Activated CD4-positive, alpha-beta T cell treated with anti-CD3 and anti-CD28 coated beads, Interleukin-2, amount 10 ng/mL, durations not matched to agents 24 days and 14 days (primary cell): ENCODE measurements at regions not wholly inside any gene's neighbourhood (a gene's known extent, or its start where the extent isn't known, plus 50 kb on each side); places are given as distances from the start of the nearest gene placed in this dataset.
"Not testable (repeated sequence)": the region's sequence is repeated elsewhere in the genome, so short reads cannot be mapped to it uniquely, and the experiment has no call there.

Source experiments
- DNase-seq: peaks from one replicate; pipeline ENCODE4 v3.0.0; 2022
- H3K27ac Mint-ChIP-seq: one replicate; pipeline ENCODE4 v1.8.0; 2022; ENCODE audit warnings: mild to moderate bottlenecking, mixed read lengths
- H3K27me3 Mint-ChIP-seq: one replicate; pipeline ENCODE4 v1.8.0; 2022; ENCODE audit warnings: mixed read lengths
- H3K36me3 Mint-ChIP-seq: one replicate; pipeline ENCODE4 v1.8.0; 2022; ENCODE audit warnings: low read depth, mild to moderate bottlenecking, mixed read lengths
- H3K4me1 Mint-ChIP-seq: one replicate; pipeline ENCODE4 v1.8.0; 2021; ENCODE audit warnings: mixed read lengths
- H3K4me3 Mint-ChIP-seq: one replicate; pipeline ENCODE4 v1.8.0; 2022; ENCODE audit warnings: mild to moderate bottlenecking, moderate library complexity, mixed read lengths
- H3K9me3 Mint-ChIP-seq: one replicate; pipeline ENCODE4 v1.8.0; 2021; ENCODE audit warnings: mixed read lengths
- intact Hi-C: fragments of 100-400 bp; cut with micrococcal nuclease; formaldehyde crosslinking; loops from one replicate; pipeline ENCODE4 v1.15.1; 2023

DNA sequence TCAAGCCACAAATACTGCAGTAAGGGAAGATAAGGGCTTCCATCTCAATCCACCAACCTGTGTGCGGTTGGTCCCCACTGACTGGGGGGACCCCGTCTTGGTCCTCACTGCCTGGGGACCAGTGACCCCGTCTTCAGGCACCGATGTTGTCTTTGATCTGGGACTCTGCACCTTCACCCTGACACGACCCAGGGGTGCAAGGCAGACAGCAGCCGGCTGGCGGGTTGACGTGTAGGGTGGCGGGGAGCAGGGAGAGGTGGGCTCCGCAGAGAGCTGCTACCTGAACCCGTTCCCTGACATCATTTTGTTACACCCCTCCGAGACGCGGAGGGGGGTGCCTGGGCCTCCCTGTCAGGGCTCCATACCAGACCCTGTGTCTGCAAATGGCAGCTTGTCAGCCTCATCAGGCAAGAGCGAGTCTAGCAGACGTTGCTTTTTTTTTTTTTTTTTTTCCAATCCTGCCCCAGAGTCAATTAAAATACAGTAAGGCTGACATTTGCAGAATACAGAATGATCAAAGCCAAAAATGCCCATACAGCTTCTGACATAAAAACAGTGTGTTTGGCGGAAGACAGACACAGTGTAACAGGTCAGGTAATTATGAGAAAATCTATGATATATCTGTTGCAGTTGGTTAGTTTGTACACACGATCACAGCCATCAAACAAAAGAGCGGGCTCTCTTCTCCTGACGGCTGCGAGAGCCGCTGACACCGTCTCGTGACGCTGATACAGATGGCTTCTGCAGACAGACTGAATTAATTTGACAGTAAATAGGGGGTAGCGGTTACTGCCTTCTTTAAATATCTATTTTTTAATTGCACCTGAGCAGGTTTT is 118.6 kb downstream of the CRLF2 start:
- peaks cover 8% of the 10 kb centered on the region for H3K4me1 Mint-ChIP-seq
- no peaks in the 10 kb centered on the region for H3K27me3 Mint-ChIP-seq
- H3K4me3 Mint-ChIP-seq: peak overlapping the region; percentile 76
- peak; percentile 64 for DNase-seq
- H3K9me3 Mint-ChIP-seq: peaks cover 6% of the 10 kb centered on the region
- intact Hi-C loops: no loop called here
- H3K36me3 Mint-ChIP-seq: peaks cover 2% of the 10 kb centered on the region
- peak overlapping the region; percentile 84 for H3K27ac Mint-ChIP-seq

DNA sequence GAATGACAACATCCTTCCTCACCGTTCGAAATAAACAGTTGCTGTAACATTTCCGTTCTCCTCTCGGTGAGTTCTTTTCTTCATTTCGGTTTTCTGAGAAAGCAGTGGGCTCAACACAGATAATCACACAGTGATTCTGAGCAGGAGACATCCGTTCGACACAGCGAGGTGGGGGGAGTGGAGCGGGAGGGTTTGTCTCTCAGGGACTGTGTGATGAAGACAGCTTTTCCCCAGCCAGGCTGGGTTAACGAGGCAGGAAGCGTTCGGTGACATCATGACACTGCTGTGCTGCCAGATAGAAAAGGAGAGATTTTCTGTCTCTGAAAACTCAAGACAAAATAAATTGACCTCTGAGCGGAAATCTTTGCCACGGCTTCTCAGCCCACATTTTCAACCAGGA is 119.3 kb downstream of the CRLF2 start:
- Mint-ChIP-seq H3K27me3 (no peaks in the 10 kb centered on the region), H3K27ac (peak overlapping the region; percentile 84), H3K36me3 (peaks cover 2% of the 10 kb centered on the region), H3K4me3 (peak overlapping the region; percentile 76), H3K4me1 (peaks cover 8% of the 10 kb centered on the region), H3K9me3 (peaks cover 6% of the 10 kb centered on the region)
- peak; percentile 89 for DNase-seq
- intact Hi-C loops: no loop called here

- no peak for DNase-seq
- H3K9me3 Mint-ChIP-seq: peaks cover 32% of the 10 kb centered on the region
- intact Hi-C loops: no loop called here
- no peaks in the 10 kb centered on the region for H3K27me3 Mint-ChIP-seq
- H3K27ac Mint-ChIP-seq: no peak overlapping the region
- no peaks in the 10 kb centered on the region for H3K4me1 Mint-ChIP-seq
- H3K36me3 Mint-ChIP-seq: no peaks in the 10 kb centered on the region
- H3K4me3 Mint-ChIP-seq: no peak overlapping the region
Observed at GRCh38 chrX:1086444-1087409, 125.7 kb downstream of the CRLF2 start.

DNA sequence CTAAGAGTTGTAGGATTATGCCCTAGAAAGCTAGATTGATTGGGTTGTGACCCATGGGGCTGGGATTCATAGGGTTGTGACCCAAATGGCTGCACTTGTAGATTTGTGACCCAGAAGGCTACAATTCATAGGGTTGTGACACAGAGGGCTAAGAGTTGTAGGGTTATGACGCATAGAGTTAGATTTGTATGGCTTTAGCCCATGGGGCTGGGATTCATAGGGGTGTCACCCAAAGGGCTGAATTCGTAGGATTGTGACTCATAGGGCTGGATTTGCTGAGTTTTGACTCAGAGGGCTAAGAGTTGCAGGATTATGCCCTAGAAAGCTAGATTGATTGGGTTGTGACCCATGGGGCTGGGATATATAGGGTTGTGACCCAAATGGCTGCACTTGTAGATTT is 126.6 kb downstream of the CRLF2 start:
- H3K4me3 Mint-ChIP-seq, H3K36me3 Mint-ChIP-seq, intact Hi-C loops, H3K4me1 Mint-ChIP-seq, H3K27ac Mint-ChIP-seq, H3K27me3 Mint-ChIP-seq, DNase-seq: not testable (repeated sequence)
- H3K9me3 Mint-ChIP-seq: peaks cover 34% of the 10 kb centered on the region

GRCh38 chrX:1084689-1085088 is 127.8 kb downstream of the CRLF2 start:
- H3K4me3 Mint-ChIP-seq: no peak overlapping the region
- no peaks in the 10 kb centered on the region for H3K36me3 Mint-ChIP-seq
- H3K4me1 Mint-ChIP-seq: no peaks in the 10 kb centered on the region
- no peak for DNase-seq
- H3K9me3 Mint-ChIP-seq: peaks cover 34% of the 10 kb centered on the region
- intact Hi-C loops: no loop called here
- no peaks in the 10 kb centered on the region for H3K27me3 Mint-ChIP-seq
- no peak overlapping the region for H3K27ac Mint-ChIP-seq

DNA sequence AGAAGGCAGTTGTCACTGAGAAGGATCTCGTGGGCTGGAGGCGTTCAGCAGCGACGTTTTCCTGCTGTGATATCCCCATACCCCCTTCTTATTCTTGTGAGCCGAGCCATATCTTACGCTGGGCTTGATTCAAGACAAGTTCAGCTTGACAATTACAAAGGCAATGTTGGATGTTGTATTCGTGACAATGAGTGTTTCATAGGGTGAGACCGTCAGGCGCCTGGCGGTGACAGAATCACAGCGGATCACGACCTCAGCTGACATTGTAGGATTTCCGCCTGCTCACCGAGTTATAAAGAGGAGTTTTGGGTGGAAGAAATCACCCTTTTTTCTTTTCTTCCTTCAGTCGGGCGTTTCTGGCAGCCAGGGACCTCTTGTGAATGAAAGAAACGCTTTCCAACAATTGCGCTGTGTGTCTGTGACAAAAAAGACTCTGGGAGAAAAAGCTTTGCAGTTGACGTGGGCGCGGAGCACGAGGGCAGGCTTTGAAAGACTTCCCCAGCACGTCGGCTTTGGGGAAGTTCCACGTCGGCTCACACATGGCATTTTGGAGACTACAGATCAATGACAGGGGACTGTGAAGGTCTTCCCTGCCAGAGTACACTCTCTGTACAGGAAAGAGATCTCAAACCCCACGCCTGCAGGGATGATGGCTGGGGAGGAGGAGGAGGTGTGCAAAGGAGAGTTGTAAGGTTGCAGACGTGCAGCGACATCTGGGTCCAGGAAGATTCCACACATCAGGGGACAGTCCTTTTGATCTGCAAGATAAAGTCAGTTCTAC is 135.4 kb downstream of the CRLF2 start:
- H3K27ac Mint-ChIP-seq: no peak overlapping the region
- intact Hi-C loops: loop anchor here (10.0 kb wide), 1 partner anchor 162 kb away; no protein-coding TSS in a partner anchor
- H3K4me3 Mint-ChIP-seq: peak overlapping the region; percentile 48
- peaks cover 6% of the 10 kb centered on the region for H3K4me1 Mint-ChIP-seq
- DNase-seq: no peak
- peaks cover 4% of the 10 kb centered on the region for H3K27me3 Mint-ChIP-seq
- H3K36me3 Mint-ChIP-seq: no peaks in the 10 kb centered on the region
- H3K9me3 Mint-ChIP-seq: peaks cover 24% of the 10 kb centered on the region

DNA sequence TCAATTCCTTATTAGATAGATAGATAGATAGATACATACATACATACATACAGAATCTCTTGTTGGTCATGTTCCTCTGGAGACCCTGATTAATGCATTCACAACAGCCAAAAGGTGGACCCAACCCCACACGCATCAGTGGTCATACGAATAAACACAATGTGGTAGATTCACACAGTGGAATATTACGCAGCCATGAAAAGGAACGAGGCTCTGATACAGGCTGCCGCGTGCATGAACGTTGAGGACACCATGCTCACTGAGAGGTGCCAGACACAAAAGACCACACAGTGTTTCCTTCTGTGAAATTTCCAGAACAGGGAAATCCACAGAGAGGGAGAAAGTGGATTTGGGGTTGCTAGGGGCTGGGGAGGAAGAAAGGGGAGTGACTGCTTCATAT is 136.7 kb downstream of the CRLF2 start:
- intact Hi-C loops: loop anchor here (10.0 kb wide), 1 partner anchor 161 kb away; no protein-coding TSS in a partner anchor
- peaks cover 18% of the 10 kb centered on the region for H3K9me3 Mint-ChIP-seq
- H3K4me1 Mint-ChIP-seq: peaks cover 6% of the 10 kb centered on the region
- no peaks in the 10 kb centered on the region for H3K36me3 Mint-ChIP-seq
- H3K27ac Mint-ChIP-seq: no peak overlapping the region
- H3K4me3 Mint-ChIP-seq: no peak overlapping the region
- no peak for DNase-seq
- H3K27me3 Mint-ChIP-seq: peaks cover 4% of the 10 kb centered on the region

- H3K27ac Mint-ChIP-seq: no peak overlapping the region
- intact Hi-C loops: loop anchor here (10.0 kb wide), 1 partner anchor 160 kb away; no protein-coding TSS in a partner anchor
Observed at GRCh38 chrX:1075156-1075555, 137.3 kb downstream of the CRLF2 start.

GRCh38 chrX:1074755-1075154 is 137.7 kb downstream of the CRLF2 start:
- Mint-ChIP-seq H3K27me3 (peaks cover 4% of the 10 kb centered on the region), H3K36me3 (no peaks in the 10 kb centered on the region), H3K4me1 (peaks cover 6% of the 10 kb centered on the region), H3K4me3 (no peak overlapping the region), H3K27ac (no peak overlapping the region), H3K9me3 (peaks cover 18% of the 10 kb centered on the region)
- DNase-seq: no peak
- intact Hi-C loops: loop anchor here (5.0 to 10.0 kb wide), 4 partner anchors 62 to 507 kb away; no protein-coding TSS in a partner anchor

More at GRCh38 chrX:1075156-1075555, 137.3 kb downstream of the CRLF2 start:
- DNase-seq: no peak
- H3K9me3 Mint-ChIP-seq: peaks cover 18% of the 10 kb centered on the region
- H3K27me3 Mint-ChIP-seq: peaks cover 4% of the 10 kb centered on the region
- H3K4me3 Mint-ChIP-seq: no peak overlapping the region
- peaks cover 6% of the 10 kb centered on the region for H3K4me1 Mint-ChIP-seq
- H3K36me3 Mint-ChIP-seq: no peaks in the 10 kb centered on the region

DNA sequence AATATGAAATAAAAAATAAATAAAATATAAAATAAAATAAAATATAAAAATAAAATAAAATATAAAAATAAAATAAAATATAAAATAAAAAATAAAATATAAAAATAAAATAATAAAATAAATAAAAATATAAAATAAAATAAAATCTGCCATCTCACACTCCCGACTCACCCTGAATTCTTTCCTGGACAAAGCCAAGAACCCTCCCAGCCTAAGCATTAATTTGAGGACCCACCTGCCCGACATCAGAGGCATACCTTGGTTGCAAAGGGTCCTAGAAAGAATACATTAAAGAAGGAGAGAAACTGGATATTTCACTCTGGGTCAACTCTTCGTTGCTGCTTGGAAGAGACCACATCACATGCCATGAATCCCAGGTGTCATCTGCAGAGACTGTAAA is 138.3 kb downstream of the CRLF2 start:
- DNase-seq: no peak
- intact Hi-C loops: loop anchor here (5.0 to 10.0 kb wide), 4 partner anchors 62 to 507 kb away; no protein-coding TSS in a partner anchor

DNA sequence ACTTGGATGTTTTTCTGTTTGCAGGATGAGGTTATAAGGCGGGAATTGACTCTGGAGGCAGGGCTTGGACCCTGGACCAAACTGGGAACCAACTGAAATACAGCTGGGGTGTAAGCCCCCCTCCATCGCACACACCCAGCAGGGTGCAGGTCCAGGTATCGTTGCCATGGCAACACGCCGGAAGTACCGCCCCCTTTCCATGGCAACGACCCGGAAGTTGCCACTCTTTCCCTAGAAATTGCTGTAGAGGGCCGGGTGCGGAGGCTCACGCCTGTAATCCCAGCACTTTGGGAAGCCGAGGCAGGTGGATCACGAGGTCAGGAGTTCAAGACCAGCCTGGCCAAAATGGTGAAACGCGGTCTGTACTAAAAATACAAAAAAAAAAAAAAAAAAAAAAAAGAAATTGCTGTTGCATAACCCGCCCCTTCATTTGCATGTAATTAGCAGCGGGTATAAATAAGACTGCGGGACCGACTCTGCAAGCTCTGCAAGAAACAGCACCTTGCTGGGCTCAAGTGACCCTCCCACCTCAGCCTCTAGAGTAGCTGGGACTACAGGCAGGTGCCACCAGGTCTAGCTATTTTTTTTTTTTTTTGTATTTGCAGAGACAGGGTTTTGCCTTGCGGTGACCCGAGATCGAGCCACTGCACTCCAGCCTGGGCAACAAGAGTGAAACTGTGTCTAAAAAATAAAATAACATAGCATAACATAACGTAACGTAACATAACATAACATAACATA is 139.6 kb downstream of the CRLF2 start:
- H3K27ac Mint-ChIP-seq: no peak overlapping the region
- intact Hi-C loops: loop anchor here (5.0 to 10.0 kb wide), 4 partner anchors 61 to 506 kb away; no protein-coding TSS in a partner anchor

More for the DNA sequence above, 138.3 kb downstream of the CRLF2 start:
- H3K36me3 Mint-ChIP-seq: no peaks in the 10 kb centered on the region
- H3K4me3 Mint-ChIP-seq: no peak overlapping the region
- peaks cover 6% of the 10 kb centered on the region for H3K4me1 Mint-ChIP-seq
- H3K27ac Mint-ChIP-seq: peak overlapping the region; percentile 60
- H3K27me3 Mint-ChIP-seq: peaks cover 4% of the 10 kb centered on the region
- peaks cover 18% of the 10 kb centered on the region for H3K9me3 Mint-ChIP-seq

DNA sequence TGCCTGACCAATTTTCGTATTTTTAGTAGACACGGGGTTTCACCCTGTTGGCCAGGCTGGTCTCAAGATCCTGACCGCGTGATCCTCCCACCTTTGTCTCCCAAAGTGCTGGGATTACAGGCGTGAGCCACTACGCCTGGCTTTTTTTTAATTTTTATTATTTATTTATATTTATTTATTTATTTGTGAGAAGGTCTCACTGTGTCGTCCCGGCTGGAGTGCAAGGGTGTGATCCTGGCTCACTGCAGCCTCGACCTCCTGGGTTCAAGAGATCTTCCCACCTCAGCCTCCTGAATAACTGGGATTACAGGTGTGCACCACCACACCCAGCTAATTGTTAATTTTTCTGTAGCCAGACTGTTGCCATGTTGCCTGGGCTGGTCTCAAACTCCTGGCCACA is 141.1 kb downstream of the CRLF2 start:
- DNase-seq: no peak
- no peak overlapping the region for H3K27ac Mint-ChIP-seq
- peaks cover 18% of the 10 kb centered on the region for H3K9me3 Mint-ChIP-seq
- no peaks in the 10 kb centered on the region for H3K36me3 Mint-ChIP-seq
- H3K4me3 Mint-ChIP-seq: no peak overlapping the region
- no peaks in the 10 kb centered on the region for H3K27me3 Mint-ChIP-seq
- H3K4me1 Mint-ChIP-seq: no peaks in the 10 kb centered on the region
- intact Hi-C loops: loop anchor here (5.0 to 10.0 kb wide), 4 partner anchors 59 to 504 kb away; no protein-coding TSS in a partner anchor

More for the DNA sequence above, 139.6 kb downstream of the CRLF2 start:
- H3K4me3 Mint-ChIP-seq: no peak overlapping the region
- no peaks in the 10 kb centered on the region for H3K36me3 Mint-ChIP-seq
- peaks cover 18% of the 10 kb centered on the region for H3K9me3 Mint-ChIP-seq
- DNase-seq: no peak
- H3K4me1 Mint-ChIP-seq: peaks cover 6% of the 10 kb centered on the region
- peaks cover 4% of the 10 kb centered on the region for H3K27me3 Mint-ChIP-seq
